ENCODE measurements at regions not wholly inside any gene's neighbourhood (a gene's known extent, or its start where the extent isn't known, plus 50 kb on each side); places are given as distances from the start of the nearest gene placed in this dataset.

DNA sequence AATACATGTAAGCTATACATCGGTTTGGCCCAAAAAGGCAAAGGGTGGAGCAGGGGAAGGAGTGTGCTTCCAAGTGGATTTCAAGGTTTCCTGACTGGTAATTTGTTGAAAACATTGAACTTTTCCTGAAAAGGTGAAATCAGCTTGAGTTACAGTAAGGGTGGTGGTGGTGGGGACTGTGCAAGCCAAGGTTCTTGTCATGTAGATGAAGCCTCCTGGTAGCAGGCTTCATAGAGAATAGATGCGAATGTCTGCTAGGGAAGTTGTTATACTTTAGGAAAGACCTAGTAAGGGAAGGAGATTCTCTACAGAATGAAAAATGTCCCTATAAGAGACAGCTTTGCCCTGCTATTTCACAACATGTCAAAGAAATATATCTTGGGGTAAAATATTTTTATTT, 528.2 kb upstream of the CBLB start:
- Histone ChIP-seq H3K79me2 (no peaks in the 10 kb centered on the region), H3K4me2 (ENCODE audit: low read length) (no peak overlapping the region), H3K27ac (no peak overlapping the region), H3K36me3 (ENCODE audit: control insufficient read depth, insufficient read depth, low read length) (no peaks in the 10 kb centered on the region), H3K4me3 (ENCODE audit: low read depth, low read length) (no peak overlapping the region), H2AFZ (no peak overlapping the region), H3K9ac (no peak overlapping the region), H3K4me1 (no peaks in the 10 kb centered on the region), H3K27me3 (ENCODE audit: control insufficient read depth, insufficient read depth, low read length) (no peaks in the 10 kb centered on the region), H3K9me3 (ENCODE audit: control insufficient read depth, low read length) (no peaks in the 10 kb centered on the region)
- TF ChIP-seq, protein P1, sequence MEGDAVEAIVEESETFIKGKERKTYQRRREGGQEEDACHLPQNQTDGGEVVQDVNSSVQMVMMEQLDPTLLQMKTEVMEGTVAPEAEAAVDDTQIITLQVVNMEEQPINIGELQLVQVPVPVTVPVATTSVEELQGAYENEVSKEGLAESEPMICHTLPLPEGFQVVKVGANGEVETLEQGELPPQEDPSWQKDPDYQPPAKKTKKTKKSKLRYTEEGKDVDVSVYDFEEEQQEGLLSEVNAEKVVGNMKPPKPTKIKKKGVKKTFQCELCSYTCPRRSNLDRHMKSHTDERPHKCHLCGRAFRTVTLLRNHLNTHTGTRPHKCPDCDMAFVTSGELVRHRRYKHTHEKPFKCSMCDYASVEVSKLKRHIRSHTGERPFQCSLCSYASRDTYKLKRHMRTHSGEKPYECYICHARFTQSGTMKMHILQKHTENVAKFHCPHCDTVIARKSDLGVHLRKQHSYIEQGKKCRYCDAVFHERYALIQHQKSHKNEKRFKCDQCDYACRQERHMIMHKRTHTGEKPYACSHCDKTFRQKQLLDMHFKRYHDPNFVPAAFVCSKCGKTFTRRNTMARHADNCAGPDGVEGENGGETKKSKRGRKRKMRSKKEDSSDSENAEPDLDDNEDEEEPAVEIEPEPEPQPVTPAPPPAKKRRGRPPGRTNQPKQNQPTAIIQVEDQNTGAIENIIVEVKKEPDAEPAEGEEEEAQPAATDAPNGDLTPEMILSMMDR (IDR thresholded peaks at IDR 0.05) = no peak

DNA sequence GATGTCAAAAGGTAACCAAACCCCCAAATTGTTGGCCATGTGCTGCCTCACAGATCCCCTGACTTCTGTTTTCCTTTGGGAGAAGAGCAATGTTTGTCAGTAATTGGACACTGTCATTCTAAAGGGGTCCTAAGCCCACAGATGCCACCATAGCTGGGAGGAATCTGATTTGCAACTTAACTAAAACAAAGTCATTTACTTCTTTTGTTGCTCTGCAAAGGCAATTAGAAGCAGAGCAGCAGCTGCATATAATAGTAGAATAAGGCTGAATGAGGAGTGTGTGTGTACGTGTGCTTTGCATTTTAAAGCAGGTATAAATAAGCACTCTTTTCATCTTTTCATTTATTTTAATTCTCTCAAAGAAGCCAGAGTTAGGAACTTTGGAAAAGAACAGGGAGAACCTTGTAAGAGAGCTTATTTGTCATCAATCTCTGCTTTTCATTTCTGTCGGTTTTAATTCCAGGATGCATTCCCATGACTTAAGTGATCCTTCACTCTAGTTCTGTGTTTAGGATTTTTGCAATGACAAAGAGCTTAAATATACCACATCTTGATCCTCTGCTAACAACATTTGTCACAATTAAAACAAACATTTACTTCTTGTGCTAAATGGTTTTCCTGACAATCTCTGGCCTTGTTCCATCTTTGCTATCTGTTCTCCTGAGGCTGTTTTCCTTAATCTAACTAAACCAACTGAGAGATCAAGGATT, 530.2 kb upstream of the CBLB start:
- Histone ChIP-seq H3K4me2 (ENCODE audit: low read length) (no peak overlapping the region), H3K79me2 (no peaks in the 10 kb centered on the region), H3K4me3 (ENCODE audit: low read depth, low read length) (no peak overlapping the region), H3K9ac (no peak overlapping the region), H3K27me3 (ENCODE audit: control insufficient read depth, insufficient read depth, low read length) (no peaks in the 10 kb centered on the region), H3K4me1 (no peaks in the 10 kb centered on the region), H3K27ac (no peak overlapping the region), H3K9me3 (ENCODE audit: control insufficient read depth, low read length) (no peaks in the 10 kb centered on the region), H2AFZ (no peak overlapping the region), H3K36me3 (ENCODE audit: control insufficient read depth, insufficient read depth, low read length) (no peaks in the 10 kb centered on the region)
- TF ChIP-seq, protein P1 (IDR thresholded peaks at IDR 0.05) = no peak

DNA sequence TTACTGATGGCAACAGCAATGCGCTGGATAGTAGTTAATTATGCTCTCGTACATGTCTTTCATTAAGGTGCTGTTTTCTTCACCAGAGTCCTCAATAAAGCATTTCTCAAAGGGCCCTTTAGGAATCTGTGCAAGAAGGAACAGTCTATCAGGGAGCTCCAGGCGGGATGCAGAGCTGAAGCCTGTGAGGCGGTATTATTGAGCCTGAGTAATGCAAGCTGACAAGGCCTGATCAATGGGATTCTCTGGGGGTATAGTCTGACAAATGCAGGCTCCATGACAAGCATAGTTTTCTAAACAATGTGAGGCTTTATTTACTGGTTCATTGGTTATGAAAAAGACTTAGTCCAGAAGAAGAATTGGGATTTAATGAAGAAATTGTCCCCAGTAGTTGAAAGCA, 530.9 kb upstream of the CBLB start:
- no peaks in the 10 kb centered on the region for H3K79me2 ChIP-seq
- H3K4me3 ChIP-seq (ENCODE audit: low read depth, low read length) = no peak overlapping the region
- TF ChIP-seq, protein P1 (IDR thresholded peaks at IDR 0.05) = no peak
- no peak overlapping the region for H3K9ac ChIP-seq
- H3K9me3 ChIP-seq (ENCODE audit: control insufficient read depth, low read length) = no peaks in the 10 kb centered on the region
- no peak overlapping the region for H3K4me2 ChIP-seq (ENCODE audit: low read length)
- no peak overlapping the region for H3K27ac ChIP-seq
- H3K4me1 ChIP-seq = no peaks in the 10 kb centered on the region
- no peaks in the 10 kb centered on the region for H3K36me3 ChIP-seq (ENCODE audit: control insufficient read depth, insufficient read depth, low read length)
- H3K27me3 ChIP-seq (ENCODE audit: control insufficient read depth, insufficient read depth, low read length) = no peaks in the 10 kb centered on the region
- no peak overlapping the region for H2AFZ ChIP-seq

DNA sequence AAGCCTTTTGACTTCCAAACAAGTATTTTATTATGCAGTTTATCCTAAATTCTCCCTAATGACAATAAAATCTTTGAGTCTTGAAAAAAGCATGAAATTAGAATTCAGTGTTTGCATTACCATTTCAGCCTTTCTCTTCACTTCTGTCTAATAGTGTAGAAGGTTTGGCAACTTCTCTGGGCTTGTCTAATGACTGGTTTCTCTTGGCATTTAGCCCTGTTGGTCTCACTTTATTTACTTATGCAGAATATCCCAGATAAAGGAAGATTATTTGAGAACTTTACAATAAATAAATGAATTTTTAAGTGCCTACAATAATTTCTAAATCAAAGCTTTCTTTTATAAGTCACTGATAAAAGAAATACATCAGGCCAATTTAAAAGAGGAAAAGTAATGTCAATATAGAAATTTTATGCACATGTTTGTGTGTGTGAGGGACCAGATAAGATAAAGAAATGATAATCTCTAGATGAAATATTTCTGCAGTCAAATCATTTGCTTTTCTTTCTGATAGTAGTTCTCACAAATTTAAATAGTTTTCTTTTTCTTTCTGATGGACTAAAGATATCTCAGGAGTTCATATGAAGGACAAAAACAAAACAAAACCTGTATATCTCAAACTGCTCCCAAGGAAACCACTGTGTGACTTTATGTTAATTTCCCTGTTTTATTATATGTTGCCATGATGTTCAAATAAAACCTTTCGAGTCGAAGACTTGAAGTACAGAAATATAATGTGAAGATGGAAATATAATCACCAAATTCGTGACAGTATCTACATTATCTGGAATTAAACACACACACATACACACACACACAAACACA, 533.1 kb upstream of the CBLB start:
- H3K4me2 ChIP-seq (ENCODE audit: low read length) = no peak overlapping the region
- no peaks in the 10 kb centered on the region for H3K27me3 ChIP-seq (ENCODE audit: control insufficient read depth, insufficient read depth, low read length)
- no peak overlapping the region for H3K9ac ChIP-seq
- H3K4me3 ChIP-seq (ENCODE audit: low read depth, low read length) = no peak overlapping the region
- H3K79me2 ChIP-seq = no peaks in the 10 kb centered on the region
- no peaks in the 10 kb centered on the region for H3K36me3 ChIP-seq (ENCODE audit: control insufficient read depth, insufficient read depth, low read length)
- TF ChIP-seq, protein P1 (IDR thresholded peaks at IDR 0.05) = no peak
- H3K9me3 ChIP-seq (ENCODE audit: control insufficient read depth, low read length) = no peaks in the 10 kb centered on the region
- H3K4me1 ChIP-seq = no peaks in the 10 kb centered on the region
- H3K27ac ChIP-seq = no peak overlapping the region
- H2AFZ ChIP-seq = no peak overlapping the region

All from parathyroid adenoma (tissue), 2 donors.